ENCODE measurements at regions not wholly inside any gene's neighbourhood (a gene's known extent, or its start where the extent isn't known, plus 50 kb on each side); places are given as distances from the start of the nearest gene placed in this dataset.

- Histone ChIP-seq H2AFZ (ENCODE audit: low read depth) (no peak overlapping the region), H3K4me2 (no peak overlapping the region), H3K4me3 (IDR thresholded peaks at IDR 0.05; ENCODE audit: insufficient read depth, low read depth, low read length) (no peak overlapping the region), H3K27me3 (ENCODE audit: insufficient read depth, low read depth) (no peaks in the 10 kb centered on the region), H3K9ac (no peak overlapping the region), H4K20me1 (ENCODE audit: insufficient read depth) (no peaks in the 10 kb centered on the region), H3K79me2 (ENCODE audit: insufficient read depth, low read depth) (no peaks in the 10 kb centered on the region), H3K4me1 (ENCODE audit: low read depth, poor library complexity, severe bottlenecking) (peaks cover 4% of the 10 kb centered on the region), H3K27ac (no peak overlapping the region), H3K36me3 (ENCODE audit: insufficient read depth) (no peaks in the 10 kb centered on the region)
- no peak for TF ChIP-seq CTCF (conservative IDR thresholded peaks at IDR 0.05; ENCODE audit: low read depth, low read length)
Observed at GRCh38 chr5:5066276-5067186, 73.6 kb upstream of the ADAMTS16 start.

GRCh38 chr5:5069851-5070250 lies 70.3 kb upstream of the ADAMTS16 start:
- Histone ChIP-seq H3K79me2 (ENCODE audit: insufficient read depth, low read depth) (no peaks in the 10 kb centered on the region), H2AFZ (ENCODE audit: low read depth) (no peak overlapping the region), H4K20me1 (ENCODE audit: insufficient read depth) (no peaks in the 10 kb centered on the region), H3K27me3 (ENCODE audit: insufficient read depth, low read depth) (no peaks in the 10 kb centered on the region), H3K9ac (no peak overlapping the region), H3K27ac (no peak overlapping the region), H3K36me3 (ENCODE audit: insufficient read depth) (no peaks in the 10 kb centered on the region), H3K4me3 (IDR thresholded peaks at IDR 0.05; ENCODE audit: insufficient read depth, low read depth, low read length) (no peak overlapping the region), H3K4me2 (no peak overlapping the region), H3K4me1 (ENCODE audit: low read depth, poor library complexity, severe bottlenecking) (peaks cover 4% of the 10 kb centered on the region)
- no peak for TF ChIP-seq CTCF (conservative IDR thresholded peaks at IDR 0.05; ENCODE audit: low read depth, low read length)

- no peak overlapping the region for H2AFZ ChIP-seq (ENCODE audit: low read depth)
- H3K36me3 ChIP-seq (ENCODE audit: insufficient read depth) = no peaks in the 10 kb centered on the region
- H3K27me3 ChIP-seq (ENCODE audit: insufficient read depth, low read depth) = no peaks in the 10 kb centered on the region
- no peaks in the 10 kb centered on the region for H4K20me1 ChIP-seq (ENCODE audit: insufficient read depth)
- no peak overlapping the region for H3K4me2 ChIP-seq
- no peak overlapping the region for H3K9ac ChIP-seq
- no peak overlapping the region for H3K27ac ChIP-seq
- no peaks in the 10 kb centered on the region for H3K79me2 ChIP-seq (ENCODE audit: insufficient read depth, low read depth)
- no peak for TF ChIP-seq CTCF (conservative IDR thresholded peaks at IDR 0.05; ENCODE audit: low read depth, low read length)
- peaks cover 4% of the 10 kb centered on the region for H3K4me1 ChIP-seq (ENCODE audit: low read depth, poor library complexity, severe bottlenecking)
- H3K4me3 ChIP-seq (IDR thresholded peaks at IDR 0.05; ENCODE audit: insufficient read depth, low read depth, low read length) = no peak overlapping the region
Observed at GRCh38 chr5:5071554-5071953, 68.6 kb upstream of the ADAMTS16 start.

GRCh38 chr5:5077236-5077635 lies 62.9 kb upstream of the ADAMTS16 start:
- Histone ChIP-seq H3K27me3 (ENCODE audit: insufficient read depth, low read depth) (no peaks in the 10 kb centered on the region), H3K4me2 (no peak overlapping the region), H4K20me1 (ENCODE audit: insufficient read depth) (no peaks in the 10 kb centered on the region), H2AFZ (ENCODE audit: low read depth) (no peak overlapping the region), H3K4me3 (IDR thresholded peaks at IDR 0.05; ENCODE audit: insufficient read depth, low read depth, low read length) (no peak overlapping the region), H3K36me3 (ENCODE audit: insufficient read depth) (no peaks in the 10 kb centered on the region), H3K79me2 (ENCODE audit: insufficient read depth, low read depth) (no peaks in the 10 kb centered on the region), H3K27ac (no peak overlapping the region), H3K4me1 (ENCODE audit: low read depth, poor library complexity, severe bottlenecking) (no peaks in the 10 kb centered on the region), H3K9ac (no peak overlapping the region)
- no peak for TF ChIP-seq CTCF (conservative IDR thresholded peaks at IDR 0.05; ENCODE audit: low read depth, low read length)
